Mucosa of gallbladder (tissue), 1 donor: ENCODE measurements at regions not wholly inside any gene's neighbourhood (a gene's known extent, or its start where the extent isn't known, plus 50 kb on each side); places are given as distances from the start of the nearest gene placed in this dataset.
"Not testable (repeated sequence)": the region's sequence is repeated elsewhere in the genome, so short reads cannot be mapped to it uniquely, and the experiment has no call there.

Source experiments
- DNase-seq: peaks from one replicate; pipeline ENCODE4 v3.0.0-alpha.2; 2020; ENCODE audit warnings: low spot score
- donor health status: DM: no; HTN: no; CAD: no.

DNA sequence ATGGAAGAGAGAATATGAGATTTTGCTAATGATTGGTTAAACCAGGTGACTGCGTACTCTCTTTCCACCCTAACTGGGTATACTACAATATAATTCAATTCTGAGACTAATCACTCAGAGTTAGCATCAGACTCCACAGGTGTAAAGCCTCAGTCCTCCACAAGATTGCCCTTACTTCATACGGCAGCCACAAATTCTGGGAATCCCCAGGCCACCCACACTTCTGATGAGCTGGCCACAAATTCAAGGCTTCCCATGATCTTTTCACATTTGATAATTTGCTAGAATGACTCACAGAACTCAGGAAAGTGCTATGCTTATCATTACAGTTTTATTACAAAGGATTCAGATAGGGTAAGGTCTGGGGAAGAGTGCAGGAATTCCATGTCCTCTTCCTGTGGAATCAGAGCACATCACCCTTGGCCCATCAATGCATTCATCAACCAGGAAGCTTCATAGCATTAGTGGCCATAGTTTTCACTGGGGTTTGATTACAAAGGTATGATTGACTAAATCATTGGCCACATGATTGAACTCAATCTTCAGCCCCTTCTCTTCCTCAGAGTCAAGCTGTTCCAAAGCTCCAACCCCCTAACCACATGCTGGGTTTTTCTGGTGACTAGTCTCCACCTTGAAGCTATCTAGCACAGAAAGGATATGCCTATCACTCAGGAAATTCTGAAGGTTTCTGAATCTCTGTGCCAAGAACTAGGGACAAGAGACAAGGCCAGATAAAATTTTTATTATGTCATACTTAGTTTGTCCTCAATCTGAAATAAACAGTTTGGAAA lies 131.7 kb downstream of the HHIPL2 start:
- DNase-seq, result no peak

GRCh38 chr1:222415441-222415840 lies 132.5 kb downstream of the HHIPL2 start:
- no peak for DNase-seq

DNA sequence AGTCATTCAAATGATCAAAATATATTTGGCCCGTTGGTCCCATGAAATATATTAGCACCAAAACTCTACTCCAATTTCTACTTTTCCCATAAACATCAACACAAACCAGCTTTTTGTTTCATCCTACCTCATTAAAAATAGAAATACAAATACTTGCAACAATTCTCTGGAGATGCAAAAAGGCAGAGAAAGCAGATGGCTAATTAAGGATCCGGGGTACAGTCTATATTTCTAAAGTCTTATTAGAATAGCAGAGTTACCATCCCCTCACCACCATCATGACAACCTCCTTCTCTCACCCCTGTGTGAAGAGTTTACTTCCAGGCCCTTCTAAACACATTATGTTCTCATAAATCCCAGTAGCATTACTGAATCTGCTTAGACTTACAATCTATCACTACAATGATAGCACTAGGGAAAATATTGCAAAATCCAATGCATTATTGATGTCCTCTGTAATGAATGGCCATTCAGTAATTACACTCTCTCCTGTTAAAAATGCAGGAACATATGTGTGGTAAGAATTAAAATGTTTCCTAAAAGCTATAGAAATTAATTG lies 133.8 kb downstream of the HHIPL2 start:
- no peak for DNase-seq

DNA sequence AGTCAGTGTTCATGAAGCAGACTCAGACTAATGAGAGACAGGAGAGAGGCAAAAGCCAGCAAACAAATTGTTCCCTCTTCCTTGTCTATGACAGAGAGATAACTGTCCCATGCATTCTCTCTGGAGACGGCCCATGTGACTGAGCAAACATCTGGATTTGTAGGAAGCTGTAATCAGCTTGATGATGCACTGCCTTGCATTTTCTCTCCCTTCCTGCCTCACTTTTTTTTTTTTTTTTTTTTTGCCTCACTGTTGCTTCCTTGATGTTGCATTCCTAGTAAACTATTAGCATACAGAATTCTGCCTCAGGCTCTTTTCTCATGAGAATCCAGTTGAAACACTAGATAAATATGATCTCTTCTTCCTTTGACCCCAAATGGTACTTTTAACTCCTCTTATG lies 134.5 kb downstream of the HHIPL2 start:
- DNase-seq, result no peak

GRCh38 chr1:222404710-222405109 lies 143.2 kb downstream of the HHIPL2 start:
- DNase-seq, result no peak

DNA sequence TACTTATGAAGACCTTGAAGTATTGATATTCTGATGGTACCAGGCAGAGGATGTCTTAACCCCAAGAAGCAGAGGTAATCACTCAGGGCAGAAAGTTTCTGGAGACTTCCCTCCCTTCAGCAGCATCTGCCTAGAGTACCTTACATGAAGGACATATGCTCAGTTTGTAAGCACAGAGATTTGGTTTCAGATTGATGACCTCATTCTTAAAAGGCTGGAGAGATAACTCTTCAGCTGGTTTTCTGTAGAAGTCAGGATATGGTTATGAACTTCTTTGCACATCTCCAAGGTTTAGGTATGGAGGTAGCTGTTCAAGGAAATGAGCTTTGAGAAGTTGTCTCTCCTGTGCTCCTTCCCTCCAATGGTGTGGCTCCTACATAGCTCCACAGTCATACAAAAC lies 148.7 kb downstream of the HHIPL2 start:
- no peak for DNase-seq

GRCh38 chr1:222394224-222394623 lies 153.7 kb downstream of the HHIPL2 start:
- no peak for DNase-seq

- no peak for DNase-seq
These were observed 155.3 kb downstream of the HHIPL2 start for GRCh38 chr1:222392556-222392955.

- no peak for DNase-seq
These were observed 157.7 kb downstream of the HHIPL2 start for GRCh38 chr1:222390181-222390580.

GRCh38 chr1:222387007-222387814 lies 160.7 kb downstream of the HHIPL2 start:
- DNase-seq, result no peak

- no peak for DNase-seq
These were observed 161.9 kb downstream of the HHIPL2 start for GRCh38 chr1:222385955-222386354.

DNA sequence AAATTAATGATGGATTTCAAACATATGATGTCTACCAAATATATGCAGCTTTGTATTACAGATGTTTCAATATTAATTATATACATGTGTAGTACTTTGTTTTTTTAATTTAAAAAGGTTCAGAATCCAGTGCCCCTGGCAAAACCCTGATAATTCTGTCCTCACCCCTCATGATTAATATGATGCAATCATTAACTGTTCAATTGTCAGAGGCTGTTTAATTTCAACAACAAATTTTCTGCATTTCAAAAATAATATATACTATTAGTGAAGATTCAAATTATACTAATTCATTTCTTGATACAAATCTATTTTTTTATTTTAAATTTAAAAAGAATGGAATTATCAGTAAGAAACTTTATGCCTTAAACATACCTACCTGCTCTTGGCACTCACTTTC lies 162.6 kb downstream of the HHIPL2 start:
- no peak for DNase-seq

GRCh38 chr1:222384531-222384930 lies 163.4 kb downstream of the HHIPL2 start:
- DNase-seq, result no peak

DNA sequence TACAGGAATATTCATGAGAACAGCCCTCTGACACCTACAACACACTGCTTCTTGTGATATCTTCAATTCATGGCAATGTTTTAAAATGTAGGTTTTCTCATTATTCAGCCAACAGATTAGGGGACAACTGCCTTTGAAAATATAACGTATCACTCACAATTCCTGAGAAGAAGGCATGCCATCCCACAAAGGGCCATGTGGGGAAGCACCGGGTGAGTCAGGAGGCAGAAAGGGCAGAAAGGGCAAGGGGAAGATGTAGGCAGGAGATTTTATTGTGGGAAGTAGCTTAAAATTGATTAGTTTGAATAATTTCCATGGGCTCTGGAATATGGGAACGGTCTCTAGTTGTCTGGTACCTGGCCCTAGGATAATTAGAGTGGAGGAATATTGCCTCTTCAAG lies 165.7 kb downstream of the HHIPL2 start:
- no peak for DNase-seq

DNA sequence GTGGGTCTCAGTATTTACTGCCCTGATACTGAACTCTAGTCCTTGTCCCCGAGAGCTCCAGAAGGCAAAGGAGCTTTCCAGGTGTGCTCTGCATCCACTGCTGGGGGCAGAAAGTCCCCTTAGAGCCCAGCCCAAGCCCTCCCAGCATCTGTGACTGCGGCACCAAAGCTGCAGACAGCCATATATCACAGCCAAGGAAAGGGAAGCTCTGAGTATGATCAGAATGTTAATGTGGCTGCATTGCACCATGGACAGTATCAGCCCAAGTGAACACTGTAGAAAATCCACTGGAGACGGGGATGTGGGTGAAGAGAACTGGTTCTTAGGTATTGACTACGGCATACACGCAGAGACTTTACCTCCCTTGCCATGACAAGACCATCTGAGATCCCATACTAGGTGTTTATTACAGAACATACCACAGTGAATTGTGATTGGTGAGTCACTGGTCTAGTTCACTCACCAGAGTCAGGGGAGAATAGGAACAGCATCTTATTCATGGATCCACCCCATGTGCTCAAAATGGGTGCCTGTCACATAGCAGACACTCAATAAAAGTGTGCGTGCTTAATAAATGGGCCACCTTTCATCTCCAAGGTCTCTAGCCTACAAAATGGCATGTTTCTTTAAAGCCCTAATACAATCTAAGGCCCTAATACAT lies 170.3 kb downstream of the HHIPL2 start:
- no peak for DNase-seq

DNA sequence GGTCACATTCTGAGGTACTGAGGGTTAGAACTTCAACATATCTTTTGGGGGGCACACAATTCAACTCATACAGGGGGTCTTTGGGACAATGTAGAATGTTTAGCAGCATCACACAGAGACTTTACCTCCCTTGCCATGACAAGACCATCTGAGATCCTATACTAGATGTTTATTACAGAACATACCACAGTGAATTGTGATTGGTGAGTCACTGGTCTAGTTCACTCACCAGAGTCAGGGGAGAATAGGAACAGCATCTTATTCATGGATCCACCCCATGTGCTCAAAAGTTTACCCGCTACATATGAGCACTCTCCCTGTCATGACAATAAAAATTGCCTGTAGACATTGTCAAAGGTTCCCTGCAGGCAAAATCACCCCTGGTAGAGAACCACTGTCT lies 171.1 kb downstream of the HHIPL2 start:
- DNase-seq, result not testable (repeated sequence)

DNA sequence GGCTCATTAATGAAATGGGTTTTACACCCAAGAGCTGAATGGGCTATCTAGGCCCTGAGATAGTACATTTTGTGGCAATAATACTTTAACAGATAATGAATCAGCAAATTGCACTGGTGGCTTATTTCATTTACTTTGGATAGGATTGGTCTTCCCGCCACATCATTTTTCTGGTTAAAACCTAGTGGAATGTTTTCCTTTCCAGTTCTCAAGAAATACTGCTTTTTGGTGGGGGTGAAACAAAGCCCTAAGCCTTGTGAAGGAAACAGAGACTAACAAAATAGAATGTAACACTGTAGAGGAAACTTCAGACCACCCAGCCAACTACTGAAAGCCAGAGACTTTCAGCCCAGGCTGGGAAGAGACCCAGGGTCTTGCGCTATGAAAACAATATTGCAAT lies 172.2 kb downstream of the HHIPL2 start:
- no peak for DNase-seq

DNA sequence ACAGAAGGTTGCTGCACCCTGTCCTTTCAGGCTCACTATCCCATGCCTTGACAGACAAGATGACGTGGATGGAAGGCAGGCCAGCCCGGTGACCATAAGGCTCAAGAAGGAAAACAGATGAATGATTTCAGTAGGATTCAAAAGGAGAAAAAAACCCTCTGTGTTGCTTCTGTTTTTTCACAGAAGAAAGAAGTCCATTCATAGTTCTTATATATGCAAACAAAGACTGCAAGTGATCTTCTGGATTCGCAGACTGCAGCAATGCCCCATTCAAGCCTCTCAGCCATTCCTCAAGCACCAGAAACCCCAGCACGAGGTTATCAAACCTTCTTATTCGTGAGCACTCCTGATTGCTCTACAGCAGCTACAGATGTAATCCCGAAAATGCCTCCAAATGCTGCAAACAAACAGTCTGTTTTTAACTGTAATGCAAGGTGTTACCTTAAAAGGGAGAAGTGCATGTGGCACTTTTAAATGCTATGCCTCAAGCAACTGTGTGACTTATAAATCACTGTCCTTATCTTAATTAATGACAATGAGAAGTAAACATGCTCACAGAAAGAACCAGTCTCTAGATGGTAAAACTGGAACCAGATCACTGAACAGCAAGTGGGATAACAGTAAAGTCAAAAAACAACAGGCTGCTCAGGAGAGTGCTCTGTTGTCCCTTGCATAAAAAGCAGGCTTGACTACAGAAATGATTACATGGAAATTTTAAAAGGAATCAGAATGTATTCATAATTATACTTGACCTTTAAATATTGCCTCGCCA lies 173.9 kb downstream of the HHIPL2 start:
- DNase-seq, result no peak

GRCh38 chr1:222373216-222373615 lies 174.7 kb downstream of the HHIPL2 start:
- DNase-seq, result no peak

DNA sequence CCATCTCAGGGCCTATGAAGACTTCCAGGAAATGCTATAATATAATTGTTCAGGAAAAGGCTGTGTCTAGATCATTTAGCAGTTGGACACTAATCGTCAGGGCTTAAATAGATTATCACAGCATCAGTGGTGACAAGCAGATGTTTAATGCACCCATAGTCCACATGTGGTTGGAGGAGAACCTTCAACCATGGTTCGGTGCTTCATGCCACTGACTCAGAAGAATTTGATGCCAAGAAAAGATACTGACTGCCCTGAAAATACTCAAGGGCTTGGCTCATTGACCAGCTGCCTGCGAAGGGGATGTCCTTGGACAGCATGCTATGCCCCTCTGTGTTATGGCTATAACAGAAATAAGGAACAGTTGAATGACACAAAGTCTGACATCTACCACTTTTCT lies 175.7 kb downstream of the HHIPL2 start:
- no peak for DNase-seq

DNA sequence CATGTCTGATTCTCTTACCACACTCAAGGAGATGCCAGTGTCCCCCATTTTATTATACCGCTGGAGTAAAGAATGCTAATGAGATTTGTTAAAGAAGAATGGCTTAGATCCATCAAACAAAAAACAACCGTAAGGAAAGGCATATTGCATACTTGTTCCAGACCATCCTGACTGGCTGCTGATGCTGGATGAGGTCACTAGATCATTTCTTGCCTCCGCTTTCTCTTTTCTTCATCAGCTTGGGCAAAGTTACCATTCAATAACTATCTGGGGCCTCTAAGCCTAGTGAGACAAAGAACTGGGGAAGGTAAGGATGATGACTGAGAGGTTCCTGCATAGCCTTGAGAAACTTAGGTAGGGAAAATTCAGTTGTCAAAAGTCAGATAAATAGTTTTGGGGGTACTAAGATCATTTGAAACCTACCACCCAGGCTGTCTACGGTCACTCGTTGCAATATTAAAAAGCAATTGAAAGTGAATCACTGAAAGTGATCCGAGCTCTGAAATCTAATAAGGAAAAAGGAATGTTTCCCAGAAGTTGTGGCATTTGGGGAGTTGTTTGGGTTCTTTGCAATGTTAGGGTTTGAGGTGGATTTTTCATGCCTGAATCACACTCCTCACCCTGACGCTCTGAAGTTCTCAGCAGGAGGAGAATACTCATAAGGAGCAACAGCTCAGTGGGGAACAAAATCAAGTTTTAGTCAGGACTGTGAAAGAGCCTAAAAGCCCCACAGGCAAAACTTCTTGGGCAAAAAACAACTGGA lies 176.8 kb downstream of the HHIPL2 start:
- DNase-seq, result no peak
